ENCODE measurements at regions not wholly inside any gene's neighbourhood (a gene's known extent, or its start where the extent isn't known, plus 50 kb on each side); places are given as distances from the start of the nearest gene placed in this dataset.

- WGBS, 5 donors = 19 to 50% (median 30%) methylated on average over 1 of the region's 1 CpG
- no peak overlapping the region for H3K4me3 ChIP-seq
- intact Hi-C loops (cut with DNase I; ENCODE audit: low total_unique reads) = no loop called here
- H3K9me3 ChIP-seq = peaks cover 0 to 5% (median 0%) of the 10 kb centered on the region in 4 donors
- no peak for TF ChIP-seq EP300 (IDR thresholded peaks at IDR 0.05)
- no peak for TF ChIP-seq POLR2AphosphoS5 (IDR thresholded peaks at IDR 0.05)
- TF ChIP-seq POLR2A (IDR thresholded peaks at IDR 0.05) = no peak
- no peak for TF ChIP-seq CTCF (IDR thresholded peaks at IDR 0.05)
- no peaks in the 10 kb centered on the region for H3K36me3 ChIP-seq
- no peaks in the 10 kb centered on the region for H3K4me1 ChIP-seq
- no peak overlapping the region for H3K27ac ChIP-seq
- H3K27me3 ChIP-seq = no peaks in the 10 kb centered on the region
- no peak for DNase-seq
Measured at GRCh38 chr16:13543850-13544249, 376.1 kb upstream of the ERCC4 start.

DNA sequence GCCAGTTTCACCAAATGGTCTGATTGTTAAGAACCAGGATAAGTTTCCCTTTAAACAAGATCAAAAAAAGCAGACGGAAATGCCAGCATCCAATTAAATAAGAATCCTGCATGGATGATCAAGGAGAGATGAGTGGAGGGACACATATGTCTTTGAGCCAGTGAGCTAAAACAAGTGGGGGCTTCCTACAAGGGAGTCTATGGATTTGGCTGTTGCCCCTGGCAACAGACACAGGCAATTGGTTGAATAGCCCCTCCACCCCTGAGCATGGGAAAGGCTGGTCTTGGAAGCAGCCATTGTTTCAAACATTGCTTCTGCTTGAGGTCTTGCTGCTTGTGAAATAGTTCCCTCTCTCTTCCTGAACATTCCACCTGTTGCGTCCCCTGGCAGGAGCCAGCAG lies 374.7 kb upstream of the ERCC4 start:
- H3K4me3 ChIP-seq = no peak overlapping the region
- no peaks in the 10 kb centered on the region for H3K27me3 ChIP-seq
- 85 to 93% (median 86%) methylated on average over 2 of the region's 2 CpGs for WGBS, 5 donors
- TF ChIP-seq EP300 (IDR thresholded peaks at IDR 0.05) (no peak), POLR2AphosphoS5 (IDR thresholded peaks at IDR 0.05) (no peak), POLR2A (IDR thresholded peaks at IDR 0.05) (no peak)
- H3K36me3 ChIP-seq = no peaks in the 10 kb centered on the region
- H3K9me3 ChIP-seq = no peaks in the 10 kb centered on the region
- no peak for DNase-seq
- no peaks in the 10 kb centered on the region for H3K4me1 ChIP-seq
- intact Hi-C loops (cut with DNase I; ENCODE audit: low total_unique reads) = no loop called here
- no peak overlapping the region for H3K27ac ChIP-seq

GRCh38 chr16:13550254-13550653 lies 369.7 kb upstream of the ERCC4 start:
- intact Hi-C loops (cut with DNase I; ENCODE audit: low total_unique reads) = no loop called here
- no peak for DNase-seq
- no peak overlapping the region for H3K27ac ChIP-seq
- no peaks in the 10 kb centered on the region for H3K9me3 ChIP-seq
- no peaks in the 10 kb centered on the region for H3K4me1 ChIP-seq
- TF ChIP-seq POLR2AphosphoS5 (IDR thresholded peaks at IDR 0.05) (no peak), CTCF (IDR thresholded peaks at IDR 0.05) (no peak), POLR2A (IDR thresholded peaks at IDR 0.05) (no peak), EP300 (IDR thresholded peaks at IDR 0.05) (no peak)
- no peak overlapping the region for H3K4me3 ChIP-seq
- WGBS, 5 donors = 73 to 87% (median 77%) methylated on average over 6 of the region's 6 CpGs
- H3K36me3 ChIP-seq = no peaks in the 10 kb centered on the region
- peaks cover 0 to 3% (median 0%) of the 10 kb centered on the region in 3 donors for H3K27me3 ChIP-seq

DNA sequence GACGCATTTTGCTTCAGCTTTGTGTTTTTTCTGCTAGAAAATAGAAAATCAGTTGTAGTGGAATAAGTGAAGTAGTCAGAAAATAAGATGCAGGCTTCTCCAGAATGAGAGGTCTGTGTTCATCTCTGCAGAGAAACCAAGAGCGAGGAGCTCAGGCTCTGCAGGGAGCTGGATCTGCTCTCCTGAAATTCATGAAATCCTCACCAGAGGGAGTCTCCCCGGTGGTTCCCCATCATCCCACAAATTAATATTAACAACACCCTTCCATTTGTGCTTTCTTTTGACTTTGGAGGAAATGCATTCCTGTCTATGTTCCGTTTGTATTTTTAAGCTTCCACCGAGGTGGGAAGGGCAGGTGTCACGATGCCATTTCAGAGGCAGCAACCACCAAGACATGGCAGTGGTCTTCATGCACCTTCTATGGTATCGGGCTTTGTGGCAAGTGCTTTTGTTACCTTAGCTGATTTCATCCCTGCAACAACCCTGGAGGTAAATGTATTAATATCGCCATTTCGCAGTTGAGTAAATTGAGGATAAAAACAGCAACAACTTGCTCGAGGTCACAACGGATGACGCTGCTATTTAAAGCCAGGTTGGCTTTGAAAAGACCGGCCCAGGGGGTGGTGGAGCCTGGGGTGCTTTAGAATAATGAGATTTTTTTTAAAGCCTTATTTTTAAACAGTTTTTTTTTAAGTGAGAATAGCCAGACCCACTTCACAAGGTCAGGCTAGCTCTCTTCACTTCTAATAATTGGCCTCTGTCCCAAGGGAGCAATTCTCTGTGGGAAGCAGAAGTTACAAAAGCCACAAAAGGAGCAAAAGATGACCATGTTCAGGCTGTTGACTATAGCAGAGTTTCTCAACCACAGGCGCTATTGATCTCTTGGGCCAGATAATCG lies 367.6 kb upstream of the ERCC4 start:
- Histone ChIP-seq H3K27me3 (peaks cover 0 to 12% (median 0%) of the 10 kb centered on the region in 3 donors), H3K27ac (no peak overlapping the region), H3K4me1 (no peaks in the 10 kb centered on the region), H3K9me3 (no peaks in the 10 kb centered on the region), H3K36me3 (no peaks in the 10 kb centered on the region), H3K4me3 (no peak overlapping the region)
- no peak for DNase-seq
- intact Hi-C loops (cut with DNase I; ENCODE audit: low total_unique reads) = no loop called here
- TF ChIP-seq POLR2A (IDR thresholded peaks at IDR 0.05) (no peak), CTCF (IDR thresholded peaks at IDR 0.05) (no peak), POLR2AphosphoS5 (IDR thresholded peaks at IDR 0.05) (no peak), EP300 (IDR thresholded peaks at IDR 0.05) (no peak)
- 70 to 83% (median 77%) methylated on average over 15 of the region's 15 CpGs for WGBS, 5 donors

DNA sequence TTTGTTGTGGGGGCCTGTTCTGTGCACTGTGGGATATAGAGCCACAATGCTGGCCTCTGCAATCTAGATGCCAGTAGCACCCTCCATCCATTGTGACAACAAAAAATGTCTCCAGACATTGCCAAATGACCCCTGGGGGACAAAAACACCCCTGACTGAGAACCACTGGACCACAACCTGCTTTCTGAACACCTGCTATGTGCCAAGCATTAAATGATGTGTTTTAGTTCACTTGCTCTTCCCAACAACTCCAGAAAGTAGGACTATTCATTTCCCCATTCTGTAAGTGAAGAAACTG lies 367.0 kb upstream of the ERCC4 start:
- no peak for TF ChIP-seq POLR2AphosphoS5 (IDR thresholded peaks at IDR 0.05)
- no peak for TF ChIP-seq EP300 (IDR thresholded peaks at IDR 0.05)
- TF ChIP-seq POLR2A (IDR thresholded peaks at IDR 0.05) = no peak
- TF ChIP-seq CTCF (IDR thresholded peaks at IDR 0.05) = no peak
- H3K27ac ChIP-seq = no peak overlapping the region
- no peaks in the 10 kb centered on the region for H3K9me3 ChIP-seq
- intact Hi-C loops (cut with DNase I; ENCODE audit: low total_unique reads) = no loop called here
- no peak overlapping the region for H3K4me3 ChIP-seq
- H3K27me3 ChIP-seq = peaks cover 0 to 12% (median 0%) of the 10 kb centered on the region in 3 donors
- no peaks in the 10 kb centered on the region for H3K36me3 ChIP-seq
- no peak for DNase-seq
- H3K4me1 ChIP-seq = no peaks in the 10 kb centered on the region

Data from stomach (tissue), 8 donors.